ENCODE measurements at regions not wholly inside any gene's neighbourhood (a gene's known extent, or its start where the extent isn't known, plus 50 kb on each side); places are given as distances from the start of the nearest gene placed in this dataset.

DNA sequence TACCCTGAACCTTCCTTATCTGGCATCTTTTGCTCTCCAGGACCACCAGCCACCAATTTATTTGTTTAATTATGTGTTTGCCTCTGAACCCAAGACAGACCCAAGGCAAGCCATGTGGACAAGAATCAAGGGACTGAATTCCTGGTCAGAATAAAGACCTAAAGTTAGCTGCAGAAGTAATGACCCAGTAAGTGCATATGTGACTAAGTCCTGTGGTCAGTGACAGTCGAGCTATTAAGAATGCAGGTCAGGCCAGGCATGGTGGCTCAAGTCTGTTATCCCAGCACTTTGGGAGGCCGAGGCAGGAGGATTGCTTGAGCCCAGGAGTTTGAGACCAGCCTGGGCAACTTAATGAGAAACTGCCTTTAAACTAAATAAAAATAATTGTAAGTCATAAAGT lies 139.4 kb downstream of the CCDC71L start:
- TF ChIP-seq CTCF (IDR thresholded peaks at IDR 0.05) = no peak
- no peak for TF ChIP-seq POLR2A (IDR thresholded peaks at IDR 0.05)

All from body of pancreas (tissue), 4 donors.